Keratinocyte (primary cell): ENCODE measurements at regions not wholly inside any gene's neighbourhood (a gene's known extent, or its start where the extent isn't known, plus 50 kb on each side); places are given as distances from the start of the nearest gene placed in this dataset.

Source experiments
- DNase-seq: peaks from one replicate; pipeline ENCODE4 v3.0.0-alpha.2; 2011; ENCODE audit warnings: low read depth, missing footprints, low spot score
- FAIRE-seq: peaks from 2 replicates; lab custom pipeline; 2011; peaks lifted over from hg19 to GRCh38; lab: Jason Lieb, UNC
- H2AFZ ChIP-seq: 2 replicates; pipeline ENCODE4 v1.6.0; 2012; ENCODE audit warnings: low read length, control low read depth, inconsistent platforms; ENCODE audit not compliant: control insufficient read depth
- H3K27ac ChIP-seq: 2 replicates; pipeline ENCODE4 v1.5.1; 2011; ENCODE audit warnings: low read length; ENCODE audit not compliant: control insufficient read depth, insufficient read depth
- H3K27me3 ChIP-seq: 3 replicates; pipeline ENCODE4 v1.6.0; 2011; ENCODE audit warnings: low read length; ENCODE audit not compliant: control insufficient read depth, insufficient read depth; ENCODE audit errors: extremely low read depth
- H3K36me3 ChIP-seq, 2 experiments: 2 replicates in 1 of 2; 3 replicates in 1 of 2; pipeline ENCODE4 v1.5.1; 2011; ENCODE audit warnings: low read length in 2 of 2, mild to moderate bottlenecking in 1 of 2; ENCODE audit not compliant: control insufficient read depth in 2 of 2, insufficient read depth in 2 of 2; ENCODE audit errors: extremely low read depth in 1 of 2
- H3K4me1 ChIP-seq: 3 replicates; pipeline ENCODE4 v1.5.1; 2011; ENCODE audit warnings: low read length; ENCODE audit not compliant: control insufficient read depth, insufficient read depth; ENCODE audit errors: extremely low read depth
- H3K4me2 ChIP-seq: 3 replicates; pipeline ENCODE4 v1.6.0; 2011; ENCODE audit warnings: low read depth, low read length; ENCODE audit not compliant: control insufficient read depth, insufficient read depth; ENCODE audit errors: extremely low read depth
- H3K4me3 ChIP-seq, 3 experiments: fragments of 200-600 bp in 1 of 3; sonication (generic) in 1 of 3; 2 replicates in 2 of 3; 3 replicates in 1 of 3; pipeline ENCODE4 v1.5.1; 2011 to 2016; ENCODE audit warnings: low read length in 3 of 3, mild to moderate bottlenecking in 3 of 3, control low read depth in 2 of 3, inconsistent platforms in 1 of 3, low read depth in 1 of 3, mixed read lengths in 1 of 3, mixed run types in 1 of 3, moderate library complexity in 1 of 3; ENCODE audit not compliant: control insufficient read depth in 2 of 3, insufficient read depth in 2 of 3; ENCODE audit errors: extremely low read depth in 1 of 3
- H3K79me2 ChIP-seq: 2 replicates; pipeline ENCODE4 v1.6.0; 2012; ENCODE audit warnings: low read length; ENCODE audit not compliant: control insufficient read depth, insufficient read depth
- H3K9ac ChIP-seq: 3 replicates; pipeline ENCODE4 v1.6.0; 2011; ENCODE audit warnings: low read length; ENCODE audit not compliant: control insufficient read depth, insufficient read depth; ENCODE audit errors: extremely low read depth
- H3K9me1 ChIP-seq: 3 replicates; pipeline ENCODE4 v1.6.0; 2011; ENCODE audit warnings: low read length; ENCODE audit not compliant: control insufficient read depth, insufficient read depth; ENCODE audit errors: extremely low read depth
- H3K9me3 ChIP-seq: 2 replicates; pipeline ENCODE4 v1.5.1; 2012; ENCODE audit warnings: low read depth, low read length; ENCODE audit not compliant: control insufficient read depth
- H4K20me1 ChIP-seq: 3 replicates; pipeline ENCODE4 v1.6.0; 2011; ENCODE audit warnings: low read length; ENCODE audit not compliant: control insufficient read depth, insufficient read depth; ENCODE audit errors: extremely low read depth
- CTCF ChIP-seq, 3 experiments: IDR thresholded peaks in 1 of 3; conservative IDR thresholded peaks in 1 of 3; optimal IDR thresholded peaks in 1 of 3; 2 replicates in 2 of 3; 3 replicates in 1 of 3; pipeline versions ENCODE3 to v1.5.1; 2011; ENCODE audit warnings: low read length in 3 of 3, mild to moderate bottlenecking in 3 of 3, moderate library complexity in 2 of 3, control low read depth in 1 of 3, inconsistent platforms in 1 of 3; ENCODE audit not compliant: insufficient read depth in 2 of 3; ENCODE audit errors: extremely low read depth in 1 of 3
- EZH2 ChIP-seq: IDR thresholded peaks from one replicate; pipeline ENCODE4 v1.6.1; 2012; ENCODE audit warnings: inconsistent platforms, mild to moderate bottlenecking, low read length, moderate library complexity
- dilution Hi-C: fragments of 300-500 bp; cut with MboI; formaldehyde crosslinking; loops from one replicate; pipeline ENCODE4 v1.7.0; 2020; ENCODE audit warnings: low sequenced_read_pairs; ENCODE audit not compliant: extremely low pct_ligation_motif_present

- FAIRE-seq (peak; percentile 60), DNase-seq (no peak)
- Histone ChIP-seq H3K79me2 (no peaks in the 10 kb centered on the region), H4K20me1 (no peaks in the 10 kb centered on the region), H3K27ac (no peak overlapping the region), H3K9me1 (no peaks in the 10 kb centered on the region), H3K9ac (no peak overlapping the region), H3K36me3 (no peaks in the 10 kb centered on the region), H3K27me3 (no peaks in the 10 kb centered on the region), H3K4me2 (peak overlapping the region; percentile 32), H3K4me1 (peaks cover 8% of the 10 kb centered on the region), H2AFZ (no peak overlapping the region), H3K9me3 (no peaks in the 10 kb centered on the region), H3K4me3 (no peak overlapping the region)
- no peak for TF ChIP-seq CTCF (optimal IDR thresholded peaks at IDR 0.05 in 1 of 3, IDR thresholded peaks at IDR 0.05 in 1 of 3, conservative IDR thresholded peaks at IDR 0.05 in 1 of 3; ENCODE audit: extremely low read depth in 1 of 3, insufficient read depth in 2 of 3, low read length in 3 of 3)
- TF ChIP-seq EZH2 = no peak
- dilution Hi-C loops = no loop called here
Measured at GRCh38 chr4:64564126-64564525, 154.9 kb upstream of the TECRL start.

- dilution Hi-C loops = no loop called here
- TF ChIP-seq EZH2 = no peak
- TF ChIP-seq CTCF (optimal IDR thresholded peaks at IDR 0.05 in 1 of 3, IDR thresholded peaks at IDR 0.05 in 1 of 3, conservative IDR thresholded peaks at IDR 0.05 in 1 of 3; ENCODE audit: extremely low read depth in 1 of 3, insufficient read depth in 2 of 3, low read length in 3 of 3) = no peak
- no peak for DNase-seq
Measured at GRCh38 chr4:64559571-64559970, 150.3 kb upstream of the TECRL start.

More at GRCh38 chr4:64559571-64559970, 150.3 kb upstream of the TECRL start:
- Histone ChIP-seq H3K4me2 (no peak overlapping the region), H3K4me3 (no peak overlapping the region), H3K27me3 (no peaks in the 10 kb centered on the region), H4K20me1 (no peaks in the 10 kb centered on the region), H3K4me1 (peaks cover 8% of the 10 kb centered on the region), H3K9me3 (no peaks in the 10 kb centered on the region), H3K36me3 (no peaks in the 10 kb centered on the region), H3K27ac (no peak overlapping the region), H3K79me2 (no peaks in the 10 kb centered on the region), H3K9me1 (no peaks in the 10 kb centered on the region), H2AFZ (no peak overlapping the region), H3K9ac (no peak overlapping the region)
- no peak for FAIRE-seq
